GM12864 (cell line): ENCODE measurements at regions not wholly inside any gene's neighbourhood (a gene's known extent, or its start where the extent isn't known, plus 50 kb on each side); places are given as distances from the start of the nearest gene placed in this dataset.

ENCODE experiments used
- DNase-seq: peaks from one replicate; pipeline ENCODE4 v3.0.0-alpha.2; 2011; ENCODE audit warnings: low read depth
- H3K4me3 ChIP-seq: 2 replicates; pipeline ENCODE4 v1.5.1; 2011; ENCODE audit warnings: mild to moderate bottlenecking, low read depth, low read length, control low read depth
- TF ChIP-seq, protein P1 (sequence below): IDR thresholded peaks from 2 replicates; pipeline ENCODE4 v1.5.1; 2011; ENCODE audit warnings: low read depth, mild to moderate bottlenecking, moderate library complexity, low read length, control low read depth, inconsistent platforms; ENCODE audit errors: missing control alignments

DNA sequence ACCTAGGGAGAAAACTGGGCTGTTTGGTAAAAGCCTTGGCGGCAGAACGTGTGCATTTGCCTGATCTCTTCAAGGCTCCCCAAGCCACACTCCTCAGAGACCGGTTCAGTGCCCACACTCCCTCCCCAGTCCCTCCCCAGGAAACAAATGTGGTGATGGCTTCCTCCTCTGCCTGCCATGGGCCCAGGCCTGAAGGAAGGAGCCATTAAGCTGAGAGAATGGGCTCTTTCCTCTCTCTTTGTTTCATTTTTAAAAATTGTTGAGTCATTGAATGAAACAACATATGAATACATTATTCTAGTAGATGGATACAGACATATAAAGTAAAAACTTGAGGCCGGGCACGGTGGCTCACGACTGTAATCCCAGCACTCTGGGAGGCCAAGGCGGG is 50.6 kb upstream of the YWHAQ start:
- no peak overlapping the region for H3K4me3 ChIP-seq
- no peak for DNase-seq
- TF ChIP-seq, protein P1, sequence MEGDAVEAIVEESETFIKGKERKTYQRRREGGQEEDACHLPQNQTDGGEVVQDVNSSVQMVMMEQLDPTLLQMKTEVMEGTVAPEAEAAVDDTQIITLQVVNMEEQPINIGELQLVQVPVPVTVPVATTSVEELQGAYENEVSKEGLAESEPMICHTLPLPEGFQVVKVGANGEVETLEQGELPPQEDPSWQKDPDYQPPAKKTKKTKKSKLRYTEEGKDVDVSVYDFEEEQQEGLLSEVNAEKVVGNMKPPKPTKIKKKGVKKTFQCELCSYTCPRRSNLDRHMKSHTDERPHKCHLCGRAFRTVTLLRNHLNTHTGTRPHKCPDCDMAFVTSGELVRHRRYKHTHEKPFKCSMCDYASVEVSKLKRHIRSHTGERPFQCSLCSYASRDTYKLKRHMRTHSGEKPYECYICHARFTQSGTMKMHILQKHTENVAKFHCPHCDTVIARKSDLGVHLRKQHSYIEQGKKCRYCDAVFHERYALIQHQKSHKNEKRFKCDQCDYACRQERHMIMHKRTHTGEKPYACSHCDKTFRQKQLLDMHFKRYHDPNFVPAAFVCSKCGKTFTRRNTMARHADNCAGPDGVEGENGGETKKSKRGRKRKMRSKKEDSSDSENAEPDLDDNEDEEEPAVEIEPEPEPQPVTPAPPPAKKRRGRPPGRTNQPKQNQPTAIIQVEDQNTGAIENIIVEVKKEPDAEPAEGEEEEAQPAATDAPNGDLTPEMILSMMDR, result no peak

DNA sequence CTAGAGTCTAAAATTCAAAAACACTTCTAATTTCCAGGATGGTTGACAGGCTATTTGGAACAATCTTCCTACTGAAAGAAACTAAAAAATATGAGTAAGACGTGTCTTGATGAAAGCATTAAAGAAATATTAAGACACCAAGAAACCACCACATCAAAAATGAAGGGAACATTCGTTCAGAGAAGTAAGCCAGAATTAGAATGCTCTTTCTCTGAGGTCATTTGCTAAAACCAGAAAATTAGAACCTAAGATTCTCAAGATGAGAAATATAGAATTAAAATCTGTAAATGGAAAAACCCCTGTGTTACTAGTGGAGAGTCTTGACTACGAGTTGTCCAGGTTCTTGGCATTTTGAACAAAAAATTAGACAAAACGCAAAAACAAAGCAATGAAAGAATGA is 54.8 kb upstream of the YWHAQ start:
- no peak for DNase-seq
- H3K4me3 ChIP-seq, result no peak overlapping the region
- TF ChIP-seq, protein P1, result no peak

DNA sequence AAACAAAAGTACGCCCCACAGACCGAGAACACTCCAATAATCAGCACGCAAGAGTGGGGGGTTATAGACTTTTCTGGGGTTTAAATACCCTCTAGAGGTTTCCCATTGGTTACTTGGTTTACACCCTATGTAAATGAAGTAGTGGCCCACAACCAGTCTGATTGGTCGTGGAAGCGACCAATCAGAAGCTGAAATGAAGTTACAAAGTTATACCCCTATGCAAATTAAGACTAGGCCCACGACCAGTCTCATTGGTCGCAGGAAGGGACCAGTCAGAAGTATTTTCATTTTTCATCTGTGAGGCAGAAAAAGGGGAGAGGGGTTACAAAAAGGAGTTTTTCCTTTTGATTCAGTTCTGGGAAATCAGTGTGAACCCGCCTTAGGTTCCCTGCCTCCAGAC is 55.3 kb upstream of the YWHAQ start:
- TF ChIP-seq, protein P1, result no peak
- no peak overlapping the region for H3K4me3 ChIP-seq
- DNase-seq, result no peak

DNA sequence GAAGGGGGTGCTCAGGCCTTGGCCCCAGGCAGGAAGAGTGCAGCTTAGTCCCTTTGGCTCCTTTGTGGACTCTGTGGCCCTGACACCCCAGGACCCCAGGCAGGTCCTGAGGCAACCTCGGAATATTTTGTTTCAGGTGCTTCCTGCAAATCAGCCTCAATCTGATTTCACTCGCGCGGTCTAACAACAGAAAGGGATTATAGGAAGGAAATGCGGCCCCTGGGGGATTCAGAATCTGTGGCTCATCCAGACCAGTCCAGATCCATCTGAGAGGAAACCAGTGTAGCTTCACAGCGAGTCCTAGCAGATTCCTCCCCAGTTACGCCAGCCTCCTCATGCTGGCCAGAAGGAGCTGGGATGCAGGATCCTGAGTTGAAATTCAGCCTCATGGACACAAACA is 59.5 kb upstream of the YWHAQ start:
- H3K4me3 ChIP-seq, result no peak overlapping the region
- no peak for DNase-seq
- TF ChIP-seq, protein P1, result no peak

DNA sequence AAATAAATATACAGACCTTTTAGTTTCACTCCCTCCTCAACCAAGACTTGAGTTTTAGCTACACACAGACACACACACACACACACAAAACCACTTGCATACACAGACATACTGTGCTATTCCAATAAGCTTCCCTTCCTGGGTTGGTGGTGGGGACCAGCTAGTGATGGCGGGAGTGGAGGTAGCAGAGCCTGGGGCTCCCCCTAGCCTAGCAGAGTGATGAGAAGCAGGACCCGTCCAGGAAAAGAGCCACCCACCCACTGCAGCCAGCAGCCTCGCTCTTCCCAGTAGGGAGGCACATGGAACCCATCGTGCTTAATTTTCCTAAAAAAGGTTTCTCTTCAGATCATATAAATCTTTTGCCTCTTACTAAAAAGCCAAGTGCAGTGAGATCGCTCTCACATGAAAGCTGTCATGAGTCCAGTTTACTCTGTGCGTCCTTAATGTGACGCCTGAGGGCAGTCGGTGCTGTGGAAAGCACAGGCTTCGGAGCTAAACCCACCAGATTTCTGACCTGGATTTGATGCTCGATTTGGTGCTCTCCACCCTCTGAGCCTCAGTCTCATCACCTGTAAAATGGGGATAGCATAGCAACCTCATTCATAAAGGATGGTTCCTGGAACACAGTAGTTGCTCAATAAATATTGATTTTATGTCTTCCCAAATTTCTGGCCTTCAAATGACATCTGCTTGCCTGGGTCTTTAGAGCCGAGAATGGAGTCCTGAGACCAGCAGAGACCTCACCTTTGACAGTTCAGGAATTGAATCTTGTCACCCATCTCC is 60.1 kb upstream of the YWHAQ start:
- H3K4me3 ChIP-seq, result no peak overlapping the region
- TF ChIP-seq, protein P1, result no peak
- no peak for DNase-seq

DNA sequence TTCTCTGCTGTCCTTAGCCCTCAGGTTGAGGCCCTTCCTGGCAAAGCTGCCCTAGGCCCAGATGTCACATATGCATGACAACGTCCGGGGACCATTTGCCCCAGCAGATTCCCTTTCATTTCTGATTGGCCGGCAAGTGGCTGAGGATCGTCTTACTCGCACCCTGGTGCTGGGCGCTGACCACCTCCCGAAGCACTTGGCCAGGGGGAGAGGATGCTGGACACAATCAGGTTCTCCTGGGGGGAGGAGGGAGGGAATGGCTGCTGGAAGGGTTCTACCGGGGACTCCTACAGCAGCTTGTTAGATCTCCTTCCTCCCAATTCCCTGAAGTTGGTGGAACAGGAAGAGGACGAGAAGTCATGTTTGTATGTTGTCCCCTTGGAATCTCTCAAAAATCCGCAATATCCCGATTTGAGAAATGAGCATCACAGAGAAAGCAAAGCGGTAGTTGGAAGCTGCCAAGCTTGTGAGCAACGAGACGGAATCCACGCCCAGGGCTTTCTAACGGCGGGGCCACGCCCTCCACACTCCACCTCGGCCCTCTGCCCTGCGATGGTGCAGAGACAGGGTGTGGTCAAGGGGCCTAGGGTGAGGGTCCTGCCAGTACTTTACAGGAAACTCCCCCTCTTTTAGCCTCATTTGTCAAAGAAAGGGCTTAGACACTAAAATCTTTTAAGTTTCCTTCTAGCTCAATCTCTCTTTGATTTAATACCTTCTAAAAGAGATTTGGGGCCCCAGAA is 61.8 kb upstream of the YWHAQ start:
- no peak overlapping the region for H3K4me3 ChIP-seq
- no peak for DNase-seq
- TF ChIP-seq, protein P1, result no peak

DNA sequence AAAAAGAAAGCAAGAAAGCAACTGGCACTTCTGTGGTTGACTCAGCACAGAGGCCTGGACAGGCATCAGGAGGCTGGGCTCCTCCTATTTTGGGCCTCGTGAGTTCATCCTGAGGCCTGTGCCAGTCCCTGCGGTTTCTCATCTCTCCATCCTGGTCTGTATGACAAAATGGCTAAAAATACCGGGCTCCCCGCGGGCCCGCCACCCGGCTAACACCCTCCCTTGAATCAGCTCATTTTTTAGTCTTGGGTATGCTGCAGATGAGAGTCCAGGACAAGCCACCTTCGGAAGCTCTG is 62.3 kb upstream of the YWHAQ start:
- H3K4me3 ChIP-seq, result no peak overlapping the region
- no peak for DNase-seq
- TF ChIP-seq, protein P1, result no peak
